ENCODE measurements at regions not wholly inside any gene's neighbourhood (a gene's known extent, or its start where the extent isn't known, plus 50 kb on each side); places are given as distances from the start of the nearest gene placed in this dataset.
"Not testable (repeated sequence)": the region's sequence is repeated elsewhere in the genome, so short reads cannot be mapped to it uniquely, and the experiment has no call there.

GRCh38 chr4:9577869-9578268, 133.7 kb downstream of the DEFB131A start:
- not testable (repeated sequence) for TF ChIP-seq POLR2A (IDR thresholded peaks at IDR 0.05); CTCF (IDR thresholded peaks at IDR 0.05 in 4 of 5, conservative IDR thresholded peaks at IDR 0.05 in 1 of 5)

Measured in gastrocnemius medialis (tissue), 4 donors.